A549 (cell line): ENCODE measurements at regions not wholly inside any gene's neighbourhood (a gene's known extent, or its start where the extent isn't known, plus 50 kb on each side); places are given as distances from the start of the nearest gene placed in this dataset.

Experiments used
- ATAC-seq, 2 experiments: fragments of 200-7000 bp in 1 of 2; fragments of >200 bp in 1 of 2; cut with Nextera tagmentation in 1 of 2; cut with Tn5 transposase in 1 of 2; 3 replicates each; pipeline versions ENCODE4 v1.8.0 to v1.9.1; 2018 to 2020; ENCODE audit warnings: mild to moderate bottlenecking in 1 of 2, moderate library complexity in 1 of 2
- CTCF ChIA-PET: fragments of 300-600 bp; sonication (Branson Sonifier 250); formaldehyde crosslinking; extraction: SDS; loops from one replicate; lab custom pipeline; 2021; ENCODE audit warnings: antibody characterized with exemption, inconsistent platforms; lab: Yijun Ruan, JAX
- POLR2A ChIA-PET: fragments of 350-600 bp; formaldehyde crosslinking; extraction: SDS; loops from one replicate; lab custom pipeline; 2021; ENCODE audit warnings: antibody characterized with exemption, inconsistent platforms; lab: Yijun Ruan, JAX
- DNase-seq, 2 experiments: peaks; one replicate each; pipeline versions ENCODE4 v3.0.0 to v3.0.0-alpha.2; 2011 to 2016; ENCODE audit warnings: low read depth in 1 of 2, low spot score in 1 of 2
- FAIRE-seq: peaks from 2 replicates; lab custom pipeline; 2011; peaks lifted over from hg19 to GRCh38; lab: Jason Lieb, UNC
- H3K27ac ChIP-seq, 2 experiments: fragments of >200 bp; sonication (Bioruptor Twin); formaldehyde crosslinking; 3 replicates each; pipeline ENCODE4 v1.5.1; 2016 to 2017
- H3K4me1 ChIP-seq: fragments of >200 bp; sonication (Bioruptor Twin); formaldehyde crosslinking; 3 replicates; pipeline ENCODE4 v1.6.1; 2016
- H3K4me2 ChIP-seq: fragments of >200 bp; sonication (Bioruptor Twin); formaldehyde crosslinking; 3 replicates; pipeline ENCODE4 v1.6.1; 2016
- H3K4me3 ChIP-seq: fragments of >200 bp; sonication (Bioruptor Twin); formaldehyde crosslinking; 3 replicates; pipeline ENCODE4 v1.5.1; 2016
- H3K9me3 ChIP-seq: fragments of >200 bp; sonication (Bioruptor Twin); formaldehyde crosslinking; 3 replicates; pipeline ENCODE4 v1.6.1; 2016
- CHD4 ChIP-seq: fragments of 200-600 bp; sonication (generic); IDR thresholded peaks from 2 replicates; pipeline ENCODE4 v1.6.1; 2016; ENCODE audit warnings: antibody characterized with exemption, mild to moderate bottlenecking, borderline replicate concordance
- EHF ChIP-seq: fragments of 250-450 bp; sonication (Bioruptor Pico); IDR thresholded peaks from 2 replicates; pipeline ENCODE4 v1.5.0; 2020; ENCODE audit warnings: mild to moderate bottlenecking
- EHMT2 ChIP-seq: fragments of 200-600 bp; sonication (generic); IDR thresholded peaks from 2 replicates; pipeline ENCODE4 v1.6.1; 2016; ENCODE audit warnings: antibody characterized with exemption, low read depth, mild to moderate bottlenecking, moderate library complexity
- ESRRA ChIP-seq: fragments of 150-350 bp; IDR thresholded peaks from 2 replicates; pipeline ENCODE4 v1.6.1; 2014; ENCODE audit warnings: mild to moderate bottlenecking, low read length, borderline replicate concordance
- FOSB ChIP-seq: fragments of 250-450 bp; sonication (Bioruptor Pico); IDR thresholded peaks from 2 replicates; pipeline ENCODE4 v1.5.0; 2020; ENCODE audit warnings: mild to moderate bottlenecking, moderate library complexity
- FOSL2 ChIP-seq, 2 experiments: fragments of 450-650 bp in 1 of 2; fragments of >200 bp in 1 of 2; sonication (Bioruptor Twin) in 1 of 2; formaldehyde crosslinking; IDR thresholded peaks; 2 replicates each; pipeline versions ENCODE4 v1.5.0 to v1.6.1; 2016 to 2020; ENCODE audit warnings: mild to moderate bottlenecking in 1 of 2, moderate library complexity in 1 of 2
- GATA3 ChIP-seq: IDR thresholded peaks from 2 replicates; pipeline ENCODE4 v1.6.1; 2012; ENCODE audit warnings: borderline replicate concordance
- HDAC2 ChIP-seq: fragments of 200-600 bp; sonication (generic); IDR thresholded peaks from 2 replicates; pipeline ENCODE4 v1.6.1; 2016
- HOXB5 ChIP-seq: fragments of 250-450 bp; sonication (Bioruptor Pico); IDR thresholded peaks from 2 replicates; pipeline ENCODE4 v1.5.0; 2020; ENCODE audit warnings: mild to moderate bottlenecking, moderate library complexity
- JUN ChIP-seq, 2 experiments: fragments of >200 bp; sonication (Bioruptor Twin); formaldehyde crosslinking; IDR thresholded peaks; 2 replicates in 1 of 2; 3 replicates in 1 of 2; pipeline ENCODE4 v1.6.1; 2016 to 2017
- JUNB ChIP-seq: fragments of >200 bp; sonication (Bioruptor Twin); formaldehyde crosslinking; IDR thresholded peaks from 2 replicates; pipeline ENCODE4 v1.6.1; 2016
- MAFK ChIP-seq: fragments of 450-650 bp; IDR thresholded peaks from 2 replicates; pipeline ENCODE4 v1.6.1; 2014; ENCODE audit not compliant: partially characterized antibody
- MAZ ChIP-seq: fragments of 150-350 bp; IDR thresholded peaks from 2 replicates; pipeline ENCODE4 v1.6.1; 2014; ENCODE audit warnings: antibody characterized with exemption, low read depth, low read length, borderline replicate concordance
- MYC ChIP-seq: IDR thresholded peaks from 2 replicates; pipeline ENCODE4 v1.6.1; 2012; ENCODE audit warnings: mild to moderate bottlenecking, inconsistent platforms, low read length, improper control_type of control experiment, borderline replicate concordance
- NPAS2 ChIP-seq: fragments of 250-450 bp; sonication (Bioruptor Pico); IDR thresholded peaks from 2 replicates; pipeline ENCODE4 v1.8.0; 2022; ENCODE audit warnings: mild to moderate bottlenecking, moderate library complexity, borderline replicate concordance
- NR3C1 ChIP-seq: fragments of >200 bp; sonication (Bioruptor Twin); formaldehyde crosslinking; IDR thresholded peaks from 3 replicates; pipeline ENCODE4 v1.6.1; 2017
- PHF8 ChIP-seq: fragments of 200-600 bp; sonication (generic); IDR thresholded peaks from 2 replicates; pipeline ENCODE4 v1.6.1; 2016; ENCODE audit warnings: low read depth, mild to moderate bottlenecking, antibody characterized with exemption, moderate library complexity, borderline replicate concordance
- POLR2A ChIP-seq: IDR thresholded peaks from 2 replicates; pipeline ENCODE4 v1.6.1; 2012; ENCODE audit warnings: mild to moderate bottlenecking, low read length
- RAD21 ChIP-seq, 2 experiments: fragments of >200 bp in 1 of 2; sonication (Bioruptor Twin) in 1 of 2; formaldehyde crosslinking in 1 of 2; IDR thresholded peaks in 1 of 2; conservative IDR thresholded peaks in 1 of 2; 2 replicates in 1 of 2; 3 replicates in 1 of 2; pipeline ENCODE4 v1.6.1; 2012 to 2018; ENCODE audit warnings: inconsistent platforms in 1 of 2
- RCOR1 ChIP-seq: fragments of 150-350 bp; IDR thresholded peaks from 2 replicates; pipeline ENCODE4 v1.6.1; 2014; ENCODE audit warnings: antibody characterized with exemption, low read length, low read depth
- RFX5 ChIP-seq: fragments of 450-650 bp; IDR thresholded peaks from 2 replicates; pipeline ENCODE4 v1.7.1; 2014; ENCODE audit warnings: antibody characterized with exemption, mild to moderate bottlenecking, moderate library complexity
- RNF2 ChIP-seq: fragments of 200-600 bp; sonication (generic); IDR thresholded peaks from 2 replicates; pipeline ENCODE4 v1.6.1; 2016; ENCODE audit warnings: low read depth, mild to moderate bottlenecking, antibody characterized with exemption, moderate library complexity, borderline replicate concordance
- ZC3H11A ChIP-seq: fragments of 450-650 bp; IDR thresholded peaks from 2 replicates; pipeline ENCODE4 v1.6.1; 2014; ENCODE audit warnings: antibody characterized with exemption, mild to moderate bottlenecking
- WGBS: methylation state at CpG from one replicate; pipeline ENCODE4 v1.1.6; 2017; ENCODE audit errors: missing lambda C conversion rate; 5-methylcytosine and 5-hydroxymethylcytosine counted together
- TF ChIP-seq, protein P1 (sequence below): fragments of >200 bp; sonication (Bioruptor Twin); formaldehyde crosslinking; IDR thresholded peaks from 3 replicates; pipeline ENCODE4 v1.6.1; 2016
- TF ChIP-seq, protein P2 (sequence below): fragments of 150-350 bp; IDR thresholded peaks from 2 replicates; pipeline ENCODE4 v1.6.1; 2014; ENCODE audit warnings: low read depth, mild to moderate bottlenecking, low read length
- TF ChIP-seq, protein P3 (sequence below): IDR thresholded peaks from 2 replicates; pipeline ENCODE4 v1.6.1; 2012; ENCODE audit warnings: low read depth, borderline replicate concordance
- TF ChIP-seq, protein P4 (sequence below): fragments of 200-600 bp; sonication (generic); IDR thresholded peaks from 2 replicates; pipeline ENCODE4 v1.6.1; 2016; ENCODE audit warnings: antibody characterized with exemption, mild to moderate bottlenecking, moderate library complexity
- TF ChIP-seq, protein P5 (sequence below): IDR thresholded peaks from 2 replicates; pipeline ENCODE4 v1.6.1; 2012

DNA sequence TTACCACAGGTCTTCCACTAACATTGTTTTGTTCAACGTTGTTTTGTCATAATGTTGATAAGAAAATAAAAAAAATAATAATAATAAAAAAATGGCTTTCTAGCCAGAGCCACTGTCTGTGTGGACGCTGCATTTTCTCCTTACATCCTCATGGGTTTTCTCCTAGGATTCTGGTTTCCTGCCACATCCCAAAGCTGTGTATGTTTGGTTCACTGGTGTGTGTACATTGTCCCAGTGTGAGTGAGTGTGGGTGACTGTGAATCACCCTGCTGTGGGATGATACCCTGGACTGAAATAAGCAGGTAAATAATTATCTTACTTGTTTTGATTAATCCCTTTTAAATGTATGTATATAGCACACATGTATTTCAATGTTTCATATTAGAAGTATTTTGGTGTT, 2154.4 kb upstream of the AGA start:
- no peak for TF ChIP-seq HOXB5
- no peak for TF ChIP-seq MAFK
- no peak for TF ChIP-seq HDAC2
- TF ChIP-seq CHD4 = no peak
- TF ChIP-seq, protein P1, sequence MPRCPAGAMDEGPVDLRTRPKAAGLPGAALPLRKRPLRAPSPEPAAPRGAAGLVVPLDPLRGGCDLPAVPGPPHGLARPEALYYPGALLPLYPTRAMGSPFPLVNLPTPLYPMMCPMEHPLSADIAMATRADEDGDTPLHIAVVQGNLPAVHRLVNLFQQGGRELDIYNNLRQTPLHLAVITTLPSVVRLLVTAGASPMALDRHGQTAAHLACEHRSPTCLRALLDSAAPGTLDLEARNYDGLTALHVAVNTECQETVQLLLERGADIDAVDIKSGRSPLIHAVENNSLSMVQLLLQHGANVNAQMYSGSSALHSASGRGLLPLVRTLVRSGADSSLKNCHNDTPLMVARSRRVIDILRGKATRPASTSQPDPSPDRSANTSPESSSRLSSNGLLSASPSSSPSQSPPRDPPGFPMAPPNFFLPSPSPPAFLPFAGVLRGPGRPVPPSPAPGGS = no peak
- no peak for TF ChIP-seq ZC3H11A
- no peak for TF ChIP-seq NPAS2
- TF ChIP-seq RAD21 (conservative IDR thresholded peaks at IDR 0.05 in 1 of 2, IDR thresholded peaks at IDR 0.05 in 1 of 2) = no peak
- TF ChIP-seq FOSB (CRISPR knock-in tag) = no peak
- TF ChIP-seq EHF (CRISPR knock-in tag) = no peak
- TF ChIP-seq MAZ = no peak
- no peak for TF ChIP-seq PHF8
- TF ChIP-seq ESRRA = no peak
- no peak for TF ChIP-seq FOSL2 (IDR thresholded peaks at IDR 0.05)
- no peak for TF ChIP-seq FOSL2 (CRISPR knock-in tag; IDR thresholded peaks at IDR 0.05)
- no peak for TF ChIP-seq EHMT2
- no peak for TF ChIP-seq JUN (IDR thresholded peaks at IDR 0.05)
- TF ChIP-seq, protein P2, sequence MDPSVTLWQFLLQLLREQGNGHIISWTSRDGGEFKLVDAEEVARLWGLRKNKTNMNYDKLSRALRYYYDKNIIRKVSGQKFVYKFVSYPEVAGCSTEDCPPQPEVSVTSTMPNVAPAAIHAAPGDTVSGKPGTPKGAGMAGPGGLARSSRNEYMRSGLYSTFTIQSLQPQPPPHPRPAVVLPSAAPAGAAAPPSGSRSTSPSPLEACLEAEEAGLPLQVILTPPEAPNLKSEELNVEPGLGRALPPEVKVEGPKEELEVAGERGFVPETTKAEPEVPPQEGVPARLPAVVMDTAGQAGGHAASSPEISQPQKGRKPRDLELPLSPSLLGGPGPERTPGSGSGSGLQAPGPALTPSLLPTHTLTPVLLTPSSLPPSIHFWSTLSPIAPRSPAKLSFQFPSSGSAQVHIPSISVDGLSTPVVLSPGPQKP = no peak
- TF ChIP-seq NR3C1 = no peak
- H3K4me2 ChIP-seq = no peak overlapping the region
- WGBS = 12% methylated on average over 2 of the region's 2 CpGs
- H3K9me3 ChIP-seq = no peaks in the 10 kb centered on the region
- H3K4me1 ChIP-seq = no peaks in the 10 kb centered on the region
- CTCF ChIA-PET = no interaction called here
- no peak for ATAC-seq
- POLR2A ChIA-PET = no interaction called here
- H3K27ac ChIP-seq = no peak overlapping the region
- no peak overlapping the region for H3K4me3 ChIP-seq
- DNase-seq = no peak
- no peak for FAIRE-seq

DNA sequence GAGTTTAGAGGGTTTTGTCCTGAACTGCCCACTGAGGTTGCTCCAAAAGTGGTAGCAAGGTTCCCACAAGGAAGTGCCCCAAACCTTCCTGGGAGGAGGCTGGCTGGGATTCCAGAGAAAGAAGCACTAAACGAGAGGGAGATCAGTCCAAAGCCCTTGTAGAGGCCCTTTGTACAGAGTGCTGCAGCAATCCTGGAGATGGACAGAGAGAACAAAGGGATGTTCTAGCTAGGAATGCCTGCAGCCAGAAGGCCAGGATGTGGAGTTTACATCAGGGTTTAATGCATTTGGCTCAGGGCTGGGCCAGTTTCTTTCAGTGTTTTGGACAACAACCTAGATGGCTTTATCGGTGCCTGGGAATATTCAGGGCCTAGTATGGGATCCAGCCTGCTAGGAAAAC, 2155.1 kb upstream of the AGA start:
- H3K9me3 ChIP-seq = no peaks in the 10 kb centered on the region
- POLR2A ChIA-PET = no interaction called here
- 7% methylated on average over 2 of the region's 2 CpGs for WGBS
- H3K4me2 ChIP-seq = no peak overlapping the region
- no peak overlapping the region for H3K4me3 ChIP-seq
- ATAC-seq (no peak), DNase-seq (no peak), FAIRE-seq (no peak)
- CTCF ChIA-PET = no interaction called here
- no peak for TF ChIP-seq EHF (CRISPR knock-in tag)
- no peak for TF ChIP-seq RFX5
- TF ChIP-seq MYC = no peak
- TF ChIP-seq NR3C1 = no peak
- TF ChIP-seq JUNB = no peak
- TF ChIP-seq RCOR1 = no peak
- H3K27ac ChIP-seq = no peak overlapping the region
- no peaks in the 10 kb centered on the region for H3K4me1 ChIP-seq

DNA sequence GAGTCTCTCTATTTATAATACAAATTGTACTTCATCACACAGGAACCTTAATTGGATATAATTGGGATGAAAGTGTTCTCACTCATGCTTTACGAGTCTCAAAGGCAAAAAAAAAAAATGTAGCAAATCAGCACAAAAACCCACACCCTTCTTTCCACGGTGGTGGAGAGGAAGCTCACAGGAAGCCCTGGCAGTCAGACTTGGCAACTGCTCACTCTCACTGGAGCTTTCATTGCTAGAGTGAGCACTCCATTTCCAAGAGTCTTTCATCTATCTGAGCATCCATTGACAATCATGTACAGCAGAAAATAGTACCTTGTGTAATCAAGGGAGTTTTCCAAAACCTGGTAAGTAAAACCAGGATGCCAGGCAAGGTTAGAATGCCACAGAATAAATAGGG, 2159.4 kb upstream of the AGA start:
- H3K9me3 ChIP-seq = no peaks in the 10 kb centered on the region
- DNase-seq = no peak
- FAIRE-seq = no peak
- H3K27ac ChIP-seq = no peak overlapping the region
- 17% methylated on average over 2 of the region's 2 CpGs for WGBS
- TF ChIP-seq RCOR1 (no peak), NPAS2 (no peak), GATA3 (no peak), RNF2 (no peak), POLR2A (no peak)
- TF ChIP-seq, protein P3, sequence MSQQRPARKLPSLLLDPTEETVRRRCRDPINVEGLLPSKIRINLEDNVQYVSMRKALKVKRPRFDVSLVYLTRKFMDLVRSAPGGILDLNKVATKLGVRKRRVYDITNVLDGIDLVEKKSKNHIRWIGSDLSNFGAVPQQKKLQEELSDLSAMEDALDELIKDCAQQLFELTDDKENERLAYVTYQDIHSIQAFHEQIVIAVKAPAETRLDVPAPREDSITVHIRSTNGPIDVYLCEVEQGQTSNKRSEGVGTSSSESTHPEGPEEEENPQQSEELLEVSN = no peak
- TF ChIP-seq, protein P4, sequence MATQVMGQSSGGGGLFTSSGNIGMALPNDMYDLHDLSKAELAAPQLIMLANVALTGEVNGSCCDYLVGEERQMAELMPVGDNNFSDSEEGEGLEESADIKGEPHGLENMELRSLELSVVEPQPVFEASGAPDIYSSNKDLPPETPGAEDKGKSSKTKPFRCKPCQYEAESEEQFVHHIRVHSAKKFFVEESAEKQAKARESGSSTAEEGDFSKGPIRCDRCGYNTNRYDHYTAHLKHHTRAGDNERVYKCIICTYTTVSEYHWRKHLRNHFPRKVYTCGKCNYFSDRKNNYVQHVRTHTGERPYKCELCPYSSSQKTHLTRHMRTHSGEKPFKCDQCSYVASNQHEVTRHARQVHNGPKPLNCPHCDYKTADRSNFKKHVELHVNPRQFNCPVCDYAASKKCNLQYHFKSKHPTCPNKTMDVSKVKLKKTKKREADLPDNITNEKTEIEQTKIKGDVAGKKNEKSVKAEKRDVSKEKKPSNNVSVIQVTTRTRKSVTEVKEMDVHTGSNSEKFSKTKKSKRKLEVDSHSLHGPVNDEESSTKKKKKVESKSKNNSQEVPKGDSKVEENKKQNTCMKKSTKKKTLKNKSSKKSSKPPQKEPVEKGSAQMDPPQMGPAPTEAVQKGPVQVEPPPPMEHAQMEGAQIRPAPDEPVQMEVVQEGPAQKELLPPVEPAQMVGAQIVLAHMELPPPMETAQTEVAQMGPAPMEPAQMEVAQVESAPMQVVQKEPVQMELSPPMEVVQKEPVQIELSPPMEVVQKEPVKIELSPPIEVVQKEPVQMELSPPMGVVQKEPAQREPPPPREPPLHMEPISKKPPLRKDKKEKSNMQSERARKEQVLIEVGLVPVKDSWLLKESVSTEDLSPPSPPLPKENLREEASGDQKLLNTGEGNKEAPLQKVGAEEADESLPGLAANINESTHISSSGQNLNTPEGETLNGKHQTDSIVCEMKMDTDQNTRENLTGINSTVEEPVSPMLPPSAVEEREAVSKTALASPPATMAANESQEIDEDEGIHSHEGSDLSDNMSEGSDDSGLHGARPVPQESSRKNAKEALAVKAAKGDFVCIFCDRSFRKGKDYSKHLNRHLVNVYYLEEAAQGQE = no peak
- TF ChIP-seq, protein P5, sequence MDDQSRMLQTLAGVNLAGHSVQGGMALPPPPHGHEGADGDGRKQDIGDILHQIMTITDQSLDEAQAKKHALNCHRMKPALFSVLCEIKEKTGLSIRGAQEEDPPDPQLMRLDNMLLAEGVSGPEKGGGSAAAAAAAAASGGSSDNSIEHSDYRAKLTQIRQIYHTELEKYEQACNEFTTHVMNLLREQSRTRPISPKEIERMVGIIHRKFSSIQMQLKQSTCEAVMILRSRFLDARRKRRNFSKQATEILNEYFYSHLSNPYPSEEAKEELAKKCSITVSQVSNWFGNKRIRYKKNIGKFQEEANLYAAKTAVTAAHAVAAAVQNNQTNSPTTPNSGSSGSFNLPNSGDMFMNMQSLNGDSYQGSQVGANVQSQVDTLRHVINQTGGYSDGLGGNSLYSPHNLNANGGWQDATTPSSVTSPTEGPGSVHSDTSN = no peak
- POLR2A ChIA-PET = no interaction called here
- no peak for ATAC-seq
- CTCF ChIA-PET = interaction anchor here (0.6 kb wide), 1 partner anchor 85 kb away, joined by 4 read pairs; no protein-coding TSS in a partner anchor
- no peak overlapping the region for H3K4me2 ChIP-seq
- H3K4me1 ChIP-seq = no peaks in the 10 kb centered on the region
- no peak overlapping the region for H3K4me3 ChIP-seq
